Stromal cell of bone marrow (primary cell): ENCODE measurements at regions not wholly inside any gene's neighbourhood (a gene's known extent, or its start where the extent isn't known, plus 50 kb on each side); places are given as distances from the start of the nearest gene placed in this dataset.
"Not testable (repeated sequence)": the region's sequence is repeated elsewhere in the genome, so short reads cannot be mapped to it uniquely, and the experiment has no call there.

Experiments used
- DNase-seq: peaks from one replicate; pipeline ENCODE4 v3.0.0-alpha.2; 2012; ENCODE audit warnings: low read depth

GRCh38 chr5:60489377-60489776 is 210.6 kb downstream of the DEPDC1B start:
- no peak for DNase-seq

- no peak for DNase-seq
Observed at GRCh38 chr5:60488466-60489130, 211.4 kb downstream of the DEPDC1B start.

- no peak for DNase-seq
Observed at GRCh38 chr5:60487885-60488442, 212.0 kb downstream of the DEPDC1B start.

GRCh38 chr5:60487476-60487875 is 212.5 kb downstream of the DEPDC1B start:
- no peak for DNase-seq

- DNase-seq, result no peak
Observed at GRCh38 chr5:60485361-60485760, 214.6 kb downstream of the DEPDC1B start.

GRCh38 chr5:60483050-60483449 is 216.9 kb downstream of the DEPDC1B start:
- DNase-seq, result no peak

GRCh38 chr5:60482301-60482700 is 217.7 kb downstream of the DEPDC1B start:
- no peak for DNase-seq

GRCh38 chr5:60479542-60479941 is 220.4 kb downstream of the DEPDC1B start:
- DNase-seq, result no peak

- DNase-seq, result no peak
Observed at GRCh38 chr5:60477849-60478248, 222.1 kb downstream of the DEPDC1B start.

- DNase-seq, result no peak
Observed at GRCh38 chr5:60473654-60474053, 226.3 kb downstream of the DEPDC1B start.

- DNase-seq, result not testable (repeated sequence)
Observed at GRCh38 chr5:60473027-60473426, 226.9 kb downstream of the DEPDC1B start.

- peak; percentile 80 for DNase-seq
Observed at GRCh38 chr5:60470881-60471280, 229.1 kb downstream of the DEPDC1B start.

GRCh38 chr5:60469286-60469685 is 230.7 kb downstream of the DEPDC1B start:
- no peak for DNase-seq

- DNase-seq, result peak; percentile 72
Observed at GRCh38 chr5:60463179-60463868, 236.6 kb downstream of the DEPDC1B start.

- no peak for DNase-seq
Observed at GRCh38 chr5:60458666-60459065, 241.3 kb downstream of the DEPDC1B start.

GRCh38 chr5:60457233-60457632 is 242.7 kb downstream of the DEPDC1B start:
- no peak for DNase-seq

- DNase-seq, result no peak
Observed at GRCh38 chr5:60455589-60455988, 244.4 kb downstream of the DEPDC1B start.

GRCh38 chr5:60454277-60454676 is 245.7 kb downstream of the DEPDC1B start:
- not testable (repeated sequence) for DNase-seq

GRCh38 chr5:60453186-60453976 is 246.6 kb downstream of the DEPDC1B start:
- no peak for DNase-seq

GRCh38 chr5:60448600-60448999 is 251.4 kb downstream of the DEPDC1B start:
- DNase-seq, result no peak

- DNase-seq, result no peak
Observed at GRCh38 chr5:60447488-60447920, 252.5 kb downstream of the DEPDC1B start.

GRCh38 chr5:60446917-60447316 is 253.0 kb downstream of the DEPDC1B start:
- DNase-seq, result no peak

GRCh38 chr5:60445921-60446320 is 254.0 kb downstream of the DEPDC1B start:
- no peak for DNase-seq
